ENCODE measurements at regions not wholly inside any gene's neighbourhood (a gene's known extent, or its start where the extent isn't known, plus 50 kb on each side); places are given as distances from the start of the nearest gene placed in this dataset.

DNA sequence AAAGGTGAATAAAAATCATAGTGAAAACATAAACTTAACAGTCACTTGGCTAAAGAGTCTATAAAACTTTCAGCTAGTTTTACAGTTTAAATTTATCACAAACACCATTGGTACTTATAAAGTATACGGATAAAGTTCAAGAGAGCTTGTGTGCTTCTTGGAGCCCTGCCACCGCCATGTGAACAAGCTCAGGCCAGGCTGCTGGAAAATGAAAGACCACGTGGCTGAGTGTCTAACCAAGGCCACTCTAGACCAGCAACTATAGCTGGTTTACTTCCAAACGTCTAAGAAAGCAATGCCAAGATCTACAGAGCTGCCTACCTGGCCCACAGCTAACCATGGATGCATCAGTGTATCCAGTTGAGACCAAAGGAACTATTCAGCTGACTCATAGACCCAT lies 66.3 kb upstream of the API5 start:
- TF ChIP-seq POLR2A (IDR thresholded peaks at IDR 0.05; ENCODE audit: low read depth, low read length) (no peak), SPI1 (IDR thresholded peaks at IDR 0.05; ENCODE audit: low read depth, low read length) (no peak), POLR2AphosphoS5 (IDR thresholded peaks at IDR 0.05; ENCODE audit: low read depth, low read length) (no peak), TAF1 (IDR thresholded peaks at IDR 0.05; ENCODE audit: low read depth, low read length) (no peak), POU2F2 (IDR thresholded peaks at IDR 0.05; ENCODE audit: low read depth, low read length) (no peak)

Data from GM12891 (cell line).